ENCODE measurements at regions not wholly inside any gene's neighbourhood (a gene's known extent, or its start where the extent isn't known, plus 50 kb on each side); places are given as distances from the start of the nearest gene placed in this dataset.

DNA sequence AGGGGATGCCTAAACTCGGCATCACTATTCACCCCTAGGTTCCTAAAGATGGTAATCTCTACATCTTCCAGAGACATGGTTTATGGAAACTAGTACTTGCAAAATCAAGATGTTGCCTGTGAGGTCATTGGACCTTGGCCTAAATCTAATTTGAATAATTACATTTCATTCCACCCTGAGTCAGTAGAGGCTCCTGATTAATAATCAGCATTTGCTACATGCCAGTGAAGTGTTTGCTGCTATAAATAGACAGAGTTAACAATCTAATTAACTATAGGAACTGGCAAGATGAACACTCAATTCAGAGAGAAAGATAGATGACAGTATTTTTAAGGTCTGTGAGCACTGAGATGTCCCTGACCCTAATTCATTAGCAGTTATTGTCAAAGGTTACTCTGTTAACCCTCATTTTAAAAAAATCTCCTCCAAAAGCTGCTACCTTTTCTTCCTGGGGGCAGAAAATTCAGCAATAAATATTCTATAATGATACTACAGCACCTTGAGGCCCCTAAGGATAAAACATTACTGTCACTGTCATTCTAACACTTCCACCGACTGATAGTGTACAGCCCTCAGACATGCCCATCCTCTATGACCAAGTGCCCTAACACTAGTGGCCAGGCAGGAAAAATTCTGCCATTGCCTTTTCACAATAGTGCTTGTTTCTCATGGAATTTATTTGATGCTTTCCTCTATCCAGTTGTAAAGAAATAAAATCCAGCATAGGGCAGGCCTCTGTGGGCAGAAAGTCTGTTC is 65.7 kb upstream of the CCDC196 start:
- TF ChIP-seq, protein P1, sequence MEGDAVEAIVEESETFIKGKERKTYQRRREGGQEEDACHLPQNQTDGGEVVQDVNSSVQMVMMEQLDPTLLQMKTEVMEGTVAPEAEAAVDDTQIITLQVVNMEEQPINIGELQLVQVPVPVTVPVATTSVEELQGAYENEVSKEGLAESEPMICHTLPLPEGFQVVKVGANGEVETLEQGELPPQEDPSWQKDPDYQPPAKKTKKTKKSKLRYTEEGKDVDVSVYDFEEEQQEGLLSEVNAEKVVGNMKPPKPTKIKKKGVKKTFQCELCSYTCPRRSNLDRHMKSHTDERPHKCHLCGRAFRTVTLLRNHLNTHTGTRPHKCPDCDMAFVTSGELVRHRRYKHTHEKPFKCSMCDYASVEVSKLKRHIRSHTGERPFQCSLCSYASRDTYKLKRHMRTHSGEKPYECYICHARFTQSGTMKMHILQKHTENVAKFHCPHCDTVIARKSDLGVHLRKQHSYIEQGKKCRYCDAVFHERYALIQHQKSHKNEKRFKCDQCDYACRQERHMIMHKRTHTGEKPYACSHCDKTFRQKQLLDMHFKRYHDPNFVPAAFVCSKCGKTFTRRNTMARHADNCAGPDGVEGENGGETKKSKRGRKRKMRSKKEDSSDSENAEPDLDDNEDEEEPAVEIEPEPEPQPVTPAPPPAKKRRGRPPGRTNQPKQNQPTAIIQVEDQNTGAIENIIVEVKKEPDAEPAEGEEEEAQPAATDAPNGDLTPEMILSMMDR (conservative IDR thresholded peaks at IDR 0.05 in 1 of 2, IDR thresholded peaks at IDR 0.05 in 1 of 2; ENCODE audit: low read depth in 1 of 2, low read length in 2 of 2) = no peak
- no peak for TF ChIP-seq EZH2 (IDR thresholded peaks at IDR 0.05; ENCODE audit: low read length, missing control alignments)

All from fibroblast of lung (primary cell).